NCI-H82 treated with DMSO at 0.1 percent for 48 hours (cell line): ENCODE measurements at regions not wholly inside any gene's neighbourhood (a gene's known extent, or its start where the extent isn't known, plus 50 kb on each side); places are given as distances from the start of the nearest gene placed in this dataset.

ENCODE experiments used
- DNase-seq: peaks from one replicate; lab custom pipeline; 2025; ENCODE audit not compliant: unreplicated experiment; lab: John Stamatoyannopoulos, UW

DNA sequence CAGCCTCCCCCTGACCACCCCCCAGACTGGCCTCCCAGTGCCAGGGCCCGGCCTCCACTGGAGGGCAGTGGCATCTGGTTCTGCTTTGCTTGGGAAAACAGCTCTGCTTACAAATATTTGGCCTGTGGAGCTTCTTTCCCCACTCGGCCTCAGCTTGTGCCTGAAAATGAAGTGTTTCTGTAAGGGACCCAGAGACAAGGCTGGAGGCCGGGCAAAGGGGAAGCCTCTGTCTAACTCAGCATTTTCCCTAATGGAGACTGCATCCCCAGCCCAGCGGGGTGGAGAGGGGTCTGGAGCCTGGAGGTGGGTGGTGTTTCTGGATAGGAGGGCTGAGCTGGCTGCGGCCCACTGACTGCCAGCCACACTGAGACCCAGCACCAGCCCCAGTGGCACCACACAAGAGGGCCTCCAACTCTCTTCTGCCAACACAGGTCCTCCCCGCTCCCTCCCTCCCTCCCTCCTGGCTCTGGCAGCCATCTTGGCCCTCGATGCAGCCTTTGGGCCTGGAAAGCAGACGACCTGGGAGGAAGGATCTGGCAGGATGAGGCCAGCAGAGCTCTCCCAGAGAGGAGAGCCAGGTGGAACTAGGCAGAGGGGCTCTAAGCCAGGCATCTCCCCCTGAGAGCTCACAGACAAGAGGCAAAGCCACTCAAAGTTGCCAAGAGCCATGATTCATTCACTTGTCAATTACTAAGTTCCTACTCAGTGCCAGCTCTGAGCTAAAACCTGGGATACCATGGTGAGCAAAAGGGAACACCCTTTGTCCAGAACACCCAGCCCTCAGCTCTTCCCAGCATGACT is 77.1 kb upstream of the CD82 start:
- DNase-seq = no peak

DNA sequence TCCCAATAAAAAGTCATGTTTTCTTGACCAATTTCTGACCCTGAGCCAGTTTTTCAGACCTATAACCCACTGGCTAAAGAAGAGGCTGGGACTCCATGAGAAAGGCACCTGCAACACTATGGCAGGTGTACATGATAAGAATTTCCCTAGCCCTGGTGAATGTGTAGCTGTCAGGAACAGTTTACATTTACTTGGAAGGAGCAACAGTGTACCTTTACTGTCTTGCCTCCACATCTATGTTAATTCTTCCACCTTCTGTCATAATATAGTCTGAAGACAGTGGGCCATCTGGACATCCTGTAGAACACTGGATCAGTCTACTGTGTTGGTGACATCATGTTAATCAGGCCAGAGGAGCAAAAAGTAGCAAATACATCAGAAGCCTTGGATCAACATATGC is 72.1 kb upstream of the CD82 start:
- DNase-seq = no peak

GRCh38 chr11:44493930-44494329 is 71.5 kb upstream of the CD82 start:
- DNase-seq = no peak

DNA sequence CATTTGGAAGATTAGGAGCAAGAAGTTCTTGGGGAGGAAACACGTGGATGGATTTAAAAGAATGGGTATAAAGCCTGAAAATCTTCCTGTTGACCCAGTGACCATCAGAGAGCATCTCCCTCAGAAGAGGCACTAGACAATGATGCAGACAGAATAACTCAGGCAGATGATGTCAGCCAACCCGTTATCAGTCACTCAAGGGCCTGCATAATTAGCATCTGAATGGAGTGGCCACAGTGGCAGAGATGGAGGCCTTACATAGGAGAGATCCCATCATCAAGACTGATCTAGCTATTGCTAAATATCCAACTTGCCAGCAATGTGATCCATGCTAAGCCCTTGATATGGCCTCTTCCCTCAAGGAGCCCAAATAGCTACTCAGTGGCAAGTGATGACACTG is 70.7 kb upstream of the CD82 start:
- DNase-seq = no peak

GRCh38 chr11:44496391-44496790 is 69.1 kb upstream of the CD82 start:
- DNase-seq = peak; percentile 32

GRCh38 chr11:44498089-44498871 is 67.2 kb upstream of the CD82 start:
- DNase-seq = no peak

DNA sequence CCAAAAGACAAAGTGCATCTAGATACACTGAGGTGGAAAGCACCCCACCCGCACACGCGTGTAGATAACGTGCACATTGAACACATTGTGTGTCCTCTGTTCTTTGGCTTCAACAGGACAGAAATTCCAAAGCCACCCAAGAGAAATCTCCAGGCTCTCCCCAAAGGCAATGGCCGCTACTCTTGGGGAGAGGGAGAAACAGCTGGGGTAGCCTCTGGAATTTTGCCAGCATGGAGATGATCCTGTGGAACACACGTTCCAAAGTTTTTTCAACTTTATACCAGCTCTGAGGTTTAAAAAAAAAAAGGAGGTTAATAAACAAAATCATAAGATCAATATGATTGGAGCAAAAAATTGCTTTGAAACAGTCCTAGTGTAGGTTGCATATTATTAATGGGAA is 63.0 kb upstream of the CD82 start:
- no peak for DNase-seq

DNA sequence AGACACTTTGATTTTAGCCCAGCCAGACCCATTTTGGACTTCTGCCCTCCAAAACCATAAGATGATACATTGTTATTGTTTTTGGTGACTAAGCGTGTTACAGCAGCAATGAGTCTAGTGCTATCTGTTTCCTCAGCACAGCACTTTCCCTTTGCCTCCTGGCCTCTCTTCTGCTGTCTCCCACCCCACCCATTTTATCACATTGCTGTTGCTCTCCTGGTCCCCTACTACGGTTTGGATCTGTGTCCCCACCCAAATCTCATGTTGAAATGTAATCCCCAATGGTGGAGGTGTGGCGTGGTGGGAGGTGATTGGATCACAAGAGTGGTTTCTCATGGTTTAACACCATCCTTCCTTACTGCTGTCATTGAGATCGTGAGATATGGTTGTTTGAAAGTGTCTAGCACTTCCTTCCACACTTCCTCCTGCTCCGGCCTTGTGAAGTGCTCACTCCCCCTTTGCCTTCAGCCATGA is 59.8 kb upstream of the CD82 start:
- DNase-seq = no peak

- DNase-seq = no peak
Measured at GRCh38 chr11:44506375-44507016, 59.0 kb upstream of the CD82 start.

DNA sequence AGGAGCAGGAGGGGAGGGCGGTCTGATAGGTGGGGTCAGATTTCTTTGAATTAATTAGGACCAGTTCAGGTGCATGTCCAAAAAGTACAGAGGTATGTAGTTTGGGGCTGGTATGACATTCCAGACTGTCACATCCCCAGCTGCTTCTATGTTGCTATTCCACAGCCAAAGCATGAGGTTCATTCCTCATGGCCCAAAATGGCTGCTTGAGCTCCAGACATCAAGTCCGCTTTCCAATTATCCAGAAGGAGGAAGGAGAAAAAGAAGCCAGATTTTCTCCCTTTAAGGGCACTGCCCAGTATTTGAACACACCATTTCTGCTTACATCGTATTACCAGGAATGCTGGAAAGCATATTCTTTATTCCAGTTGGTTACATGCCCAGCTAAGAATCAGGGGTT is 58.0 kb upstream of the CD82 start:
- no peak for DNase-seq

DNA sequence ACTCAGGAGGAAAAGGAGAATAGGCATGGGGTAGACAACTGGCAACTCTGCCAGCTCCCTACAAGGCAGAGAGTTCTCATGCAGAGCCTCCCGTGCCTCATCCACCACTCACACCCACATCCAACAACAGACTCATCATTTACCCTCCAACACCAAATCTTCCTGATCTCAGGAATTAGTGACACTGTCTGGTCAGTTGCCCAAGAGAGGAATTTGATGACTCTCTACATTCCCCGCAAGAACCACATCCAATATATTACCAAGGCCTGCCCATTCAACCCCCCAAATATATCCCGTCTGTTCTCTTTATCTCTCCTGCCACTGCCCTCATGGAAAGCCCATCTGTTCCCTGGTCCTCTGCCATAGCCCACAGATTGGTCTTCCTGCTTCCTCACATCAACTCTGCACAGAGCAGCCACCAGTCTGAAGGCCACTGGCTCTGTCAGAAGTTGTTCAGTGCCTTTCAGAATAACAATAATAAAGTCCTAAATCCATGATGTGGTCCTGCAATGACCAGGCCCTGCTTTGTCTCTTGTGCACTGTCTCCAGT is 57.5 kb upstream of the CD82 start:
- no peak for DNase-seq

- DNase-seq = peak; percentile 85
Measured at GRCh38 chr11:44509296-44509695, 56.2 kb upstream of the CD82 start.

- DNase-seq = no peak
Measured at GRCh38 chr11:44510372-44510771, 55.1 kb upstream of the CD82 start.

- no peak for DNase-seq
Measured at GRCh38 chr11:44512818-44513217, 52.6 kb upstream of the CD82 start.

- DNase-seq = no peak
Measured at GRCh38 chr11:44515048-44515447, 50.4 kb upstream of the CD82 start.
